Dermis blood vessel endothelial cell (primary cell): ENCODE measurements at regions not wholly inside any gene's neighbourhood (a gene's known extent, or its start where the extent isn't known, plus 50 kb on each side); places are given as distances from the start of the nearest gene placed in this dataset.

Source experiments
- DNase-seq: peaks from one replicate; pipeline ENCODE4 v3.0.0; 2010

DNA sequence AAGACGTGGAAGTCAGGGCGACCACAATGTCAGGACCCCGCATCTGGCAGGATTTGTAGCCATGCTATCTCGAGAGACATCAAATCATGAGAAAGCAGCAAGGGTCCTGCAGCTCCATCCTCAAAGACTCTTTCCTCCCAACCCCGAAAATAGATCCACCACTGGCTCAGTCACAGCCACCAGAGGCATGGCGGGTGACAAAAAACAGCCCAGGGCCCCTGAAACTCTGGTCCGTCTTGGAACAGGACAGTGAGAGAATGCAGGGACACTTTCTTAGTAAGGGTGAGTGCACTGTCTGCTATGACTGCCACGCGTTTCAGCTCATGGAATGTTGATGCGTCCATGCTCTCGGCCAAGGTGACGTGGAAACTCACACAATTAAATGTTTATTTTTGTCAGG lies 220.9 kb downstream of the IRX2 start:
- DNase-seq, result no peak

DNA sequence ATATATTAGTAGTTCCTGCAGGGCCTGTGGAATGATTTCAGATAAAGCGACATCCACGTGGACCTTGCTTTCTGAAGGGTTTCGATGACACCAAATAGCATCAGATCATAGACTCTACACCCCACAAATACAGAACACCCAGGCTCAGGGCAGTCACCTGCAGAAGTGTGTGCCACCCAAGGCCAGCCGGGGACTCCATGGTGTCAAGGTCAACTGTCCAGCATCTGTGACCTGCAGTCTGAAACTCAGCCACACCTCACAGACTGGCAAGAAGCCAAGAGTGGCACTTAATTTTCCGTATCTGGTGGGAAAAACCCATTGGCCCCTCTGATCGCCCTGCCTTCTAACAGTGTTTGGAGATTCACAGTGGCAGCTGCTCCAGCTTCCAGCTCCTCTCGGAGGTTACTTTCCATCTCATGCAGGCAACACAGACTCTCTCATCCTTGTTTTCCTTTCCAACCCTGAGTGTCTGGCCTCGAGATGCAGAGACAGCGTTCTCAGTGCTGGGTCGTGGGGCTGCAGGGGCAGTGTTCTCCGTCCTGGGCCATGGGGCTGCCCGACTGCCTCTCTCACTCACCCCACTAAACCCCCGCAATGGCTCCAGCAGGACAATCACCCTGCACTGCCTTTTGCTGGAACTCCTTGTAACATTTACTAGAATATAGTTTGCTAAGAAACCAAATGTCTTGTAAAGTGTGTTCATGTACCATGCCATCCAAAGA lies 221.9 kb downstream of the IRX2 start:
- no peak for DNase-seq

DNA sequence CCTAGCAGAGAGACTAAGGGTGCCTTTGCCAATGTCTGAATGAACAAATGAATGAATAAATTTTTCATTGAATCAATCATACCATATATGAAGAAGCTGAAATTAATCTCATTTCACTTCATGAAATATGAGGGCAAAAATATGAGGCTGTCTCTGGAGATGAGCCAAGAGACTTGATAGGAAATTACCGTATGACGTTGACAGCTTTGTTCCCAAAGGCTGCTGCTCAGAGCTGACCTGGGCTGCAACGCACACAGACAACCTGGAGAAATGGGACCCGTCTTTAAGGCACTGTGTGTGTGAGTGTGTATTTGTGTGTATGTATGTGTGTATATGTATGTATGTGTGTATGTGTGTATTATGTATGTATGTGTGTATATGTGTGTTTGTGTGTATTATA lies 226.1 kb downstream of the IRX2 start:
- DNase-seq, result no peak

DNA sequence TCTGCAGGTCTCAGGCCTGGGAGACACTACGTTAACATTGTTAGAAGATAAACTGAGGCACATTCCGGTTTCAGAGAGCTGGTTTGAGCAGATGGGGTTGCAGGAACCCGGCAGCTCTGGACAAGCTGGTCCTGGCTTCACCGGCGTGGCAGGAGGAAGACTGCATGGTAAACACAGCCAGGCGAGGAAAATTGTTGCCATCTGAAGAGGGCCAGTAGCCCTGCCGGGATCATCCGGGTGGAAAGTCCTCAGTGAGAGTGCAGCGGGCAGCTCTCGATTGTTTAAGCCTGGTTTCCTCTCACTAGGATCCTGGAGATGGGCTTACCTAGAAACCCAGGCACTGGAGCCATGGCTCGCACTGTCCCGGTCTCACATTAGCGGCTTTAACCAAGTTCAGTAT lies 226.9 kb downstream of the IRX2 start:
- DNase-seq, result no peak

DNA sequence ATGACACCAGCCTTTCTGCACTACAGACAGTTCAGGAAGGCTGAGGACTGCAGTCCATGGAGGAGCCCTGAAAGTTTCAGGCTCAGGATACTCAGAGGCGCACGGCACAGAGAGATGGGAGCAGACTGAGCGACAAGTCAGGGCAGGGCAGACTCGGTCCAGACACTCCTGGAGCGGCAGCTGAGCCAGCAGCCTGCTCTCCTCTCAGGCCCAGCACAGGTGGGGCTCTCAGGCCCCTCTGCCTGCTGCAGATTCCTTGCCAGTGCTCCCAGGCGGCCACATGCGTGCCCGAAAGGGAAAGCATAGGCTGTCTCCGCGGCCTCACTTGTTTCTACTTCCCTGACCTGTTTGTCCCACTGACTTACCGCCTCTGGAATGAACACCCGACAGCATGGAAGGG lies 228.3 kb downstream of the IRX2 start:
- no peak for DNase-seq

DNA sequence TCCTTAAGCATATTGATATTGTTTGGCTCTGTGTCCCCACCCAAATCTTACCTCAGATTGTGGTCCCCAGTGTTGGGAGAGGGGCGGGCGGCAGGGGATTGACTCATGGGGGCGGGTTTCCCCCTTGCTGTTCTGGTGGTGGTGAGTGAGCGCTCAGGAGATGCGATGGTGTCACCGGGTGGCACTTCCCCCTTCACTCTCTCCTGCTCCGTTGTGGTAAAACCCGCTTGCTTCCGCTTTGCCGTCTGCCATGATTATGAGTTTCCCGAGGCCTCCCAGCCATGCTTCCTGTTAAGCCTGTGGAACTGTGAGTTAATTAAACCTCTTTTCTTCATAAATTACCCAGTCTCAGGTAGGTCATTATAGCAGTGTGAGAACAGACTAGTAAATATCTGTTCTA lies 229.1 kb downstream of the IRX2 start:
- no peak for DNase-seq

DNA sequence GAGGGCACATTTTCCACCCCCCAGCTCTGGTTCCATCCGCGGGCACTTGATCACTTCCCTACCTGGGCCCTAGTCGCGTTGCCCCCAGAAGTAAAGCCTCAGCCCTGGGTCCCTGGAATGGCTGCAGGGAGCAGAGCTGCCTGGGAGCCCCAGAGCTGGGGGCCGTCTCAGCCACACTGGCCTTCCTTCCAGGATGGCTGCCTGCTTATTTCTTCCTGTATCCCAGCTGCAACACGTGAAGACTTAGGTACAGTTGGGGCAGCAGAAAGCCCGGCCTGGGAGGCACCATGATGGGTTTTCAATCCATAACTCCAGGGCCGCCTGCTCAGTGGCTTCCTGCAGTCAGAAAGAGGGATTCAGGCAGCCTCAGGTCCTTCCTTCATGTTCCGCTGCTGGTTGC lies 232.3 kb downstream of the IRX2 start:
- no peak for DNase-seq

DNA sequence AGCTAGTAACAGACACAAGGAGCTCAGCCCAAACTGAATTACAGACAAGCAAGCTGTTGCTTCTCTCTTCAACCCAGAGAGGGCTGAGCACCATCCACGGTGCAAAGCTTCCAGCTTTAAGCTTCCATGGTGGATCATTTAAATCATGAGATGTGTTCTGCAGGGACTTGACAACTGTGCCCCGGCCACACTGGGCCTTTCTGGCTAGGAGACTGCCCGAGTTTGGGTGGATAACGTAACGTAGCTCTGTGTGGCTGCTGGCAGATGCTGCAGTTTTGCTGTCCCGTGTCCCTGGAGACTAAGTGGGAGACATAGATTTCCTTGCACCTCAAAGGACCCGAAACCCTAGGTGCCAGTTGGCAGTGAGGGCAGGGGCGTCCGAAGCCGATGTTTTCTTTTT lies 234.0 kb downstream of the IRX2 start:
- DNase-seq, result no peak

DNA sequence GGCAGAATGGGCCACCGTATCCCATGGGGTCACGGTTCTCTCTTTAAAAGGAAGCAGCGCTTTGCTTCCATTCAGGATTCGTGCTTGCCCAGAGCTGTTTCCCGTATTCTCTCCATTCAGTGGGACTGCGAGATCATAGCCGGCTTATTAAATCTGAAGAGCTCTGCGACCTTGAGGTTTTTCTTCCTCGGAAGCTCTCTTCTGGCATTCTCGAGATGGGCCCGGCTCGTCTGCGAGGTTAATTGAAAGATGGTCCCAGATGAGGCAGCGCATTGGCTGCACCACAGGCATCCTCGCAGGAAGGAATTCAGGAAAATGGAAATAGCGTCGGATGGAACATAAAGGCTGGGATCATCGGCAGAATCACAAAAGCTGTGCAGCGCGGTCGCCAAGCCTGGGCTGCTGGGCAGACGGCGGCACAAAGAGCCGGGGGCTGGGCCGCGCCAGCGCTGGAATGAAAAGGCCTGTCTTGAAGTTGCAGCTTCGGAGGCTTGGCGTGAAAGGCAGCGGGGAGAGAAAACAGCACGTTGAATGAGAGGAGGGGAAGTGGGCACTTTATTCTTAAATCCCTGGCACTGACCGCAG lies 236.2 kb downstream of the IRX2 start:
- DNase-seq, result no peak

DNA sequence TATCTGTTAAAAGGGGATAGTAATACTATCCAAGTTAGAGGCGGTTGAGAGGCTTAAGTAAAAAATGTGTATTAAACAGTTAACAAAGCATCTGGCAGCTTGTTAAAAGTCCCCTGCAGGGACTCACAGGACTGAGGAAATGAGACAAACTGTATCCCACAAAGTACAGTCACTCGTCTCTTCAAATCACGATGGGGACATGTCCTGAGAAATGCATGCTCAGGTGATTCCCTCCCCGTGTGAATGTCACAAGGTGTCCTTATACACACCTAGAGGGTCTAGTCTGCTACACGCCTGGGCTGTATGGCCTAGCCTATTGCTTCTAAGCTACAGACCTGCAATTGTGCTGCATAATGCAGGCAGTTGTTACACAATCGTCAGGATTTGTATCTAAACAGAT lies 237.0 kb downstream of the IRX2 start:
- DNase-seq, result no peak

DNA sequence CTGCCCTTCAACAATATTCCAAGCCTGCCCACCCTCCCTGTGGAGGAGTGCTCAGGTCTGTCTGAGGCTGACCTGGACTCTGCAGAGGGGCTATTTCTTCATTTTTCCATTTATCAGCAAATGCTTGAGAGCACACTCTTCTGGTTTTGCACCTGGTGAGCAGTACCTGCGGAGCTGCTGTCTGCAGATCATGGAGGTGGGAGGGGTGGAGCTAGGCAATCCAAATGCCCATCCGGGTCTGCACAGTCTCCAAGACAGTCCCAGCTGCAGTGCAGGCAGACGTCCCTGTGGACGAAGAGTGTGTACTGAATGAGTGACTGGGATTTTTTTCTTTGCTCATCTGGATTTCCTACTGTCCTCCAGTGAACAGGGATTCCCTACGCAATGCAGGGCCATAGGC lies 239.8 kb downstream of the IRX2 start:
- DNase-seq, result no peak

DNA sequence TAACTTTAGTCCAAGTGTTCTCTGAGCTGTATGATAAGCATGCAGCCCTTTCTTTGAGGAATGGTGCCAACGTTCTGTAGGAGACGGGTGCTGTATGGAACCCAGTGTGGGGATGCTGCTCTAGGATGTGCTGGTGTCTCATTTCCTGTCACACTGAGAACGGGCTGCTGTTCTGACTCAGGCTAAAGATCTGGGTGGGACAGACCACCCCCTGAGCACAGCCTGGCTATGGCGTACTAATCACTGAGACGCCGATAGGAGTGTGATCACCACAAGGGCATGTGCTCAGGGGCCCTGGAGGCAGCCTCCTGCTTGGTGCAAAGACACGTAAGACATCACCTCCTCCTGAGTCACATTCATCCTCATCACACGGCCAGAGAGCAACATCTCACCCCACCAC lies 240.4 kb downstream of the IRX2 start:
- no peak for DNase-seq

DNA sequence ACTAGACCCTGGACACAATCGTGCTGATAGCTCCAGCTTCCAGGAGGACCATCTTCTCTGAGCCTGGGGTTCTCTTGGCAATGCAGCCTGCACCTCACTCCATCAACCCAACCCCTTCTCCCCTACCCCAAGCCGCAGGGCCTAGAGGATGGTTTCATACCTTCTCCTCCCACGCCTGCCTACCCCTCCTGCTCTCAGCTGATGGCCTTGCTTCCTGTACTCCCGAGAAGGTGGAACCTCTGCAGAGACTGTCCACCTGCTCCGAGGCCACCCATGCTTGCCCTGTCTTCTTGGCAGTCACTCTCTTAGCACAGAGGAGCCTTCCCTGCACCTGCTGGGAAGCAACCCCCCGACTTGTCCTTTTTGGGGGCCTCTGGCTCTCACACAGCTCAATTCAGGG lies 241.9 kb downstream of the IRX2 start:
- no peak for DNase-seq

DNA sequence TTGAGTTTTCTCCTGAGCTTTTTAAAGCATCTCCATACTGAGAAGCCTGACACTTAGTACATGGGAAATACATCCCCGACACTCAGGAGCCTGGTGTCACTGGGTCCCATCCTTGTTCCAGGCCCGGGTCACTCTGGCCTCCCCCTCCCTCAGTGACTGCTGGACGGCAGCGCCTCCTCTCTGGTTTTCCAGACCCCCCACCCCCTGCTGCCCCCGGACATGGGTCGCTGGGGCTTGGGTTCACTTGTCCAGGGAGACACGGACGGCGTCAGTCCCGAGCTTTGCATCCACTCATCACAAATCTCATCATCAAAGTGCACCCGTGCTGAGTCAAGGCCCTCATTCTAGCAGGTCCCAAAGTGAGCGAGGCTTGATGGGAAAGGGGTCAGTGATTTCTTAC lies 243.0 kb downstream of the IRX2 start:
- DNase-seq, result no peak

DNA sequence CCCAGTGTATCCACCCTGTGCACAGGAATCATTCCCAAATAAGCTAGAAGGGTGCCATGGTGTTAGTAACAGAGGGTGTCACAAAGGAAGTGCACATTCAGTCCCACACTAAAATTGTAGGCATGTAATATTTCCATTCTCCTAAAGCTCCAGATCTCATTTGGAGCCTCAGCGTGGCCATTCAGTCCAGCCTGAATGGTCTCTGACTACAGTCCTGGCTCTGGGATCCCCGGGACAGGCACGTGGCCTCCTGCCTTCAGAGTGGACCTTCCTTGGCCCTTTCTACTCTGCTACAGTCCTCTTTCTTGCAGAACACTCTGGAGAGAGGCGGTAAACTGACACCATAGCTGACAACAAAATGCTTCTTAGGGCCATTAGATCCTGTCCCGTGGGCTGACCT lies 243.9 kb downstream of the IRX2 start:
- DNase-seq, result no peak

DNA sequence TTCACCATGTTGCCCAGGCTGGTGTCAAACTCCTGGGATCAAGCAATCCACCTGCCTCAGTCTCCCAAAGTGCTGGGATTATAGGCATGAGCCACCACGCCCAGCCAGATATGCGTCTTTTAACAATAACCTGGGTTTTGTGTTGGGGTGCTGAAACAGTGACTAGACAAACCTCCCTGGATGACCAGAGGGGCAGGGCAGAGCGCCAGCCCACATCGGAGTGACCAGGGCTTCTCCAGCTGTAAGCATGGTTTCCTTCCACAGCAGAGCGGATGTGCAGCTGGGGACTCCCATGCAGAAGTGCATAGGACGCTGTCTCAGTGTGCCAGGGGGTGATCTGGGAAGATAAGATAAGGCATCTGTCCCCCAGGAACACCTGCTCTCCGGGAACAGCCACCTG lies 244.9 kb downstream of the IRX2 start:
- no peak for DNase-seq

DNA sequence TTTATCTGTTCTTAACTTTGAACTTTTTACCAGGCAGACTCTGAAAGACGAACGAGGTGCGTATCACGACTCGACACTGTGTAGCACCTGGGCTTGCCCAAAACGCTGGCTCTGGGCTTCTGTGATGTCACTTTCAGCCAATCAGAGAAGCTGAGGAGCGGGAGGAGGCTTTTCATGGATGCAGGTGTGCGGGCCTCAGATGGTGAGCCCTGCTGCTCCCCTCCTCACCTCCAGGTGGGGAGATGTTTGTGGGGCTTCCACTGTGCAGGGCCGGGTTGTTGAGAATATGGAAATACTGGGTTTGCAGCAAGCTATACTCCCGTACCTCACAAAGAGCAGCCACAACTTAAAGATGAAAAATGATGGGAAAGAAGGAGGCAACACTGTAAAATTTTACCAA lies 246.3 kb downstream of the IRX2 start:
- DNase-seq, result no peak

DNA sequence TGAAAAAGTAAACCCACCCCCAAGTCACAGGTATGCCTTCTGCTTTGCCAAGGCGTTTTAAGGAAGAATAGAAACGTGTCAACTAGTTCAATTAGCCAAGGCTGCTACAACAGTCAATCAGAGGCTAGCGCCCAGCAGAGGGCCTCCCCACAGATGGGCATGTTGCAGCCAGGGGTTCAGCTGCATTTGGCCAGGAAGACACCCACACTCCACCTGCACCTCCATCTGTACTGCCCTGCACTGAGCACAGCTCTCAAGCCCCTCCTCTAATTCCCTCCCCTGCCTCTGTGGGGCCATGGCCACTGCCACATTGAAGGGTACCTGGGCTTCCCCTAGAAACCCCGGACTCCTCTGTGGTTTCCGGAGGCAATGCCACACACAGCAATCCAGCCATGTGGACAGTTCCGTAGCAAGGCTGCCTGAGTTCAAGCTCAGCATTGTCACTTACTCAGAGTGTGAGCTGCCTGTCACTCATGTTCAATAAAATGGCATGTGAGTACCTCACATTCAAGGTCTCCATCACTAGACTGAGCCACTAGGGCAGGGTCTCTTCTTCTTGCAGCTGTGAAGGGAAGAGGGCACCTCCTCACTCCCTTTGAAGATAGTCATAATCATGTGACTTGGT lies 248.4 kb downstream of the IRX2 start:
- DNase-seq, result no peak

DNA sequence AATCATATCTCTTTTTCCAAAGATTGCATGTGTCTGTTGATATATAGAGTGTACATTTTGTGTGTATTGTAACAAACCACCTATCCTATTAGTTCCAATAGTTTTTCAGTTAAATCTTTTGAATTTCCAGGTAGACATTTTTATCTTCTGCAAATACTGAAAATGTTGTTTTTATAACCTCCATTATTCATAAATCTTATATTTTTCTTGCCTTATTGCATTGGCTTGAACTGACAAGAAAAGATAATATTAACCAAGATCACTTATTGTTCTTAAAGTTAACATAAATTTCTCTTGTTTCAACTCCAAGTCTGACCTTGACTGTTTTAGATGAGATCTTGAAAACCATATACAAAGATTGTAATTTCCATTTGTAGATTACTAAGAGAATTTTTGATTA lies 251.6 kb downstream of the IRX2 start:
- DNase-seq, result no peak

DNA sequence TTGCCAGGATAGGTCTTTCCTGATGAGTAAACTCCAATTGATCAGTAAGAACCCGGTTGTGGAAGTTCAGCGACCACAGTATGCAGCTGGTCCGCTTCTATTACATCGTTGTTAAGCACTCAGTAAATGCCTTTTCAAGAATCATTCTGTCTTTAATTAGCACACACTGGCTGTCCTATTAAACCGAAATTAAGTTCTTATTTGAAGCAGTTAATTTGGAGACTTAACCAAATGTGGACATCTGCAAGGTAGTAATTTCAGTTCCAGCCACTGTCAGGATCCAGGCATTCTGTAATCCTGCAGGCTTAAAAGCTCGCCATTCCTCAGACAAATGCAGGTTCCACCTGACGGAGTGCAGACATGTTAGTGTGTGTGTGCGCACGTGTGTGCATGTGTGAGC lies 254.6 kb downstream of the IRX2 start:
- no peak for DNase-seq

DNA sequence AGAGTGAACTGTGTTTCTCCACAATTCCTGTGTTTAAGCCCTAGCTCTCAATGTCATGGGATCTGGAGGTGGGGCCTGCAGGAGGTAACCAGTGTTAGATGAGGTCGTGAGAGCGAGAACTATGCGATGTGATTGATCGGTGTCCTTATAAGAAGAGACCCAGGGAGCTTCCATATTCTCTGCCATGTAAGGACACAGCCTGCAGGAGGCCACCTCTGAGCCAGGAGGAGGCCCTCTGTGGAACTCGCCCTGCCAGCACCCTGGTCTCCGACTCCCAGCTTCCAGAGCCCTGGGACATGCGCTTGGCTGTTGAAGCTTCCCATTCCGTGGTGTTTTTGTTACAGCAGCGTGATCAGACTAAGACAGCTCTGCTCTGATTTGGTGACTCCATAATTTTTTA lies 255.4 kb downstream of the IRX2 start:
- no peak for DNase-seq

DNA sequence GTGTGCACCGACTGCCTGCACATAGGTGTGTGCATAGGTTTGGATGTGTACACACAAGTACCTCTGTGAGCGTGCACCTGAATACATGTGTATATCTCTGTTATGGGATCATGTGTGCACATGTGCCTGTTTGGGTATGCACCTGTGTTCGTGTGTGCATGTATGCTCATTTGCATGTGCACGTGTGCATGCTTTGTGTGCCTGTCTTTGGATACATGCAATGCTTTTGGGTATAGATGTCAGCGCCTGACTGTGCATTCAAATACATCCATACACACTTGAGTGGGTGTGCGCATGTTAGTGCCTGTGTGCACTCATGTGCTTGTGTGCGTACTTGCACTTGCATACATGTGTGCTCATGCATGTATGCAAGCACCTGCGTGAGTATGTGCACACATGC lies 258.1 kb downstream of the IRX2 start:
- DNase-seq, result no peak

DNA sequence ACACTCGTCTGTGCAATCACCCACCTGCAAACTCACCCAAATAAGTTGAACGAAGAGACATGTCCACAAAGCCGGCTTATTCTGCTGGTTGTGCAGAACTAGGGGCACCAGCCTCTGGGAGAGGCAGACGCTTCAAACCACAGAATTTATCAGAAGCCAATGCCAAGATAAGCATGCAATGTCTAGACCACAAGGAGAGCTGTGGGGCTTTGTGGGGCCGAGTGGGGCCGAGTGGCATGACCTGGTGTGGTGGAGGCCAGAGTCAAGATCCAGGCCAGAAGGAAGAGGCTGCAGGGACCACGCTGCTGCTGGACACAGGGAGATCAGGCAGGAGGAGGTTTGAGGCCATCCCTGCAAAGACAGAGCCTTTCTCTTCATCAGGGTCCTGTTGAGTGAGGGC lies 259.0 kb downstream of the IRX2 start:
- no peak for DNase-seq

DNA sequence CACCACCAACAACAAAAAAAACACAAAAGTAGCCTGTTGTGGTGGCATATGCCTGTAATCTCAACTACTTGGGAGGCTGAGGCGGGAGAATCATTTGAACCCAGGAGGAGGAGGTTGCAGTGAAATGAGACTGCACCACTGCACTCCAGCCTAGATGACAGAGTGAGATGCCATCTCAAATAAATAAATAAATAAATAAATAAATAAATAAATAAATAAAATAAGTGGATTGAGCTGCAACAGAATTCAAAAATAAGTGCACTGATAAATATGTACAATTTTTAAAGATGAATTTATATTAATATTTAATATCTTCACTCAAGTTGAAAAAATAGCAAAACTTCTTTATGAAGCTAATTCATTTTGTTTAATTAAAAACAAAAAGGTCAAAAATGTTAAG lies 259.6 kb downstream of the IRX2 start:
- DNase-seq, result no peak

DNA sequence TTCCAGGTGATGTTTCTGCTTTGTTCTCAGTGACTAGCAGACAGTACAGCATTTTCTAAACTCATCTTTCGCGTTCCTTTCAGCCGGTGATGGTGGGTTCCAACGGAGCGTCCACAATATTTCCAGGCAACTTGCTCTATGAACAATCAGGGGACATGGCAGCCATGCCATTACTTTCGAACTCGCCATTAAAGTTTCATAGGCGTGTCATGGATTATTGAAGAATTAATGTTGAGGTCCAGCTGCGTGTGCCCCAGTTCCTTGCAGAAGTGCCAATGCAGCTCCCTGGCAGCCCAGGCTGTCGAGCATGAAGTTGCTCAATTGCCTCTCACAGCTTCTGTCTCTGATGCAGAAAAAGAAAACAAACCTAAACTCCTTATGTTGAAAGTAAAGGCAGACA lies 262.2 kb downstream of the IRX2 start:
- no peak for DNase-seq
